GM18517 (cell line): ENCODE measurements at regions not wholly inside any gene's neighbourhood (a gene's known extent, or its start where the extent isn't known, plus 50 kb on each side); places are given as distances from the start of the nearest gene placed in this dataset.
"Not testable (repeated sequence)": the region's sequence is repeated elsewhere in the genome, so short reads cannot be mapped to it uniquely, and the experiment has no call there.

ENCODE experiments used
- ATAC-seq: cut with Tn5 transposase; IDR thresholded peaks from one replicate; pipeline ENCODE4 v1.9.1; 2021; ENCODE audit warnings: mild to moderate bottlenecking, moderate library complexity; ENCODE audit not compliant: unreplicated experiment

GRCh38 chr5:101091902-101092301 is 188.8 kb upstream of the ST8SIA4 start:
- no peak for ATAC-seq

DNA sequence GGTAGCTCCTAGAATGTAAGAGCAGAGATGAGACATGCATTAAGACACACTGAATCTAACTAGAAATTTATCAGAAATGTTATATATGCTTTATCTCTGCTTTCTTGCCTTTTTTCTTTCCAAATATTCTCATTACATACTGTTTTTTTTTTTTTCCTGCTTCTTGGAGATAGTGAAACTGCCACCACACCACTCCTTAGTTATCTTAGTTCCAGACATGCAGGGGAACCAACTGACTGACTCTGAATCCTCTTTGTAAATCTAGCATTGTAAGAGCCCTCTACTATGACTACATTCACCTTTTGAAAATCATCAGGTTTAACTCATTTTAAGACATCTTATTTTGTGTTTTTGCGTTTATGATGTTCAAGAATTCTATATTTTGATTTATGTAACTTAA is 181.3 kb upstream of the ST8SIA4 start:
- no peak for ATAC-seq

- no peak for ATAC-seq
Measured at GRCh38 chr5:101080462-101081240, 177.6 kb upstream of the ST8SIA4 start.

- ATAC-seq: no peak
Measured at GRCh38 chr5:101068298-101068697, 165.2 kb upstream of the ST8SIA4 start.

DNA sequence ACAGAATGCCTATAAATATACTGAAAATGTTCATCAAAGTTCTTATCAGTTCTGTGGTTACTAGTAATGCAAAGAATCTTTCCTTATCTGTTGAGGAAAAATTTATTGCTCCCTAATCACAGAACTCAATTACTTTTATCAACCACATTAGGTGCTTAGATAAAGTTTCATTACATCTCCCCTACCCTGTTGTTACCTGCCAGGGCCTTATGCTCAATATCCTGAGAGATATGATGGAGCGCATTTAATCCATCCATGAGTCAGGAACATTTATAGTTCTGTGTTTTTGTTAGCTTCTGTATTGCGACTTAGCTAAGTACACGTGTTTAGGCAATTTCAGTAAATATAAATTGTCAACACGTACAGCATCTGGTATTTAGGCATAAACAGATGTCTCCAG is 164.3 kb upstream of the ST8SIA4 start:
- no peak for ATAC-seq

GRCh38 chr5:101062902-101063301 is 159.8 kb upstream of the ST8SIA4 start:
- no peak for ATAC-seq

DNA sequence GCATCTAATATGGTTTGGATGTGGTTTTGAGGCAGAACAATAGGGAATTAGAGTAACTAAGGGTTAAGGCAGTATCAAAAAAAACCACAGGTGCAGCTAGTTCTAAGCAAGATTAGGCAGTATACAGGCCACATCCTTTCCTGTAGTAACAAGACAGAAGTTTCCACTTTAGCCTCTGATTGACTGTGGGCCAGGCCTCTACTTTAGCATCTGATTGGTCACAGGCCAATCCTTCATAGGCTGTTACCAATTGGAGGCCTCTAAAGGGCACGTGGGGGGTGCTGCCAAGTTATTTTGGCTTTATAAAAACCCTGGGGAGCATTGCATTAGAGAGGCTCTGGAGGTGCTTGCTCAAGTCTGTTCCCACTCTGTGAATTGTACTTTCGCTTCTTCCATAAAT is 144.1 kb upstream of the ST8SIA4 start:
- ATAC-seq: peak; percentile 66

GRCh38 chr5:101045689-101046088 is 142.6 kb upstream of the ST8SIA4 start:
- no peak for ATAC-seq

DNA sequence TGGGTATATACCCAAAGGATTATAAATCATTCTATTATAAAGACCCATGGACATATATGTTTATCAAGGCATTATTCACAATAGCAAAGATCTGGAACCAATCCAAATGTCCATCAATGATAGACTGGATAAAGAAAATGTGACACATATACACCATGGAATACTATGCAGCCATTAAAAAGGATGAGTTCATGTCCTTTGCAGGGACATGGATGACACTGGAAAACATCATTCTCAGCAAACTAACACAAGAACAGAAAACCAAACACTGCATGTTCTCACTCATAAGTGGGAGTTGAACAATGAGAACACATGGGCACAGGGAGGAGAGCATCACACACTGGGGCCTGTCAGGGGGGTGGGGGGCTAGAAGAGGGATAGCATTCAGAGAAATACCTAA is 136.9 kb upstream of the ST8SIA4 start:
- not testable (repeated sequence) for ATAC-seq

DNA sequence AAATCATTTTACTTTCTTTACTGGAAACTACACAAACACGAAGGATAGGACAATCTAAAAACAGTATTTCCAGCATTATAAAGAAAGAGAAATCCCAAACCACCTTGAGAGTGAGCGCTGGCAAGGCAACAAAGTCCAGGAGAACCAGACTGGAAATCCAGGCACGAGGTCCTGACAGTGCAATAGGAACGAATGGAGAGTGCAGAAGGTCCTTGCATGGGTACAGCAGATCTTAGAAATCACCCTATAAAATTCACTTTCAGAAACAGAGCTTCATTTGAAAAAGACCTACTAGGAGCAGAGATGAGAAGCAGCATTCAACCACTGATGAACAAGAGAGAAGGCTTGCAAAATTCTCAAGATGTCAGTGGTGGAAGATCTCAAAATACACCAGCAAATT is 133.7 kb upstream of the ST8SIA4 start:
- no peak for ATAC-seq

GRCh38 chr5:101035425-101035824 is 132.3 kb upstream of the ST8SIA4 start:
- ATAC-seq: no peak

DNA sequence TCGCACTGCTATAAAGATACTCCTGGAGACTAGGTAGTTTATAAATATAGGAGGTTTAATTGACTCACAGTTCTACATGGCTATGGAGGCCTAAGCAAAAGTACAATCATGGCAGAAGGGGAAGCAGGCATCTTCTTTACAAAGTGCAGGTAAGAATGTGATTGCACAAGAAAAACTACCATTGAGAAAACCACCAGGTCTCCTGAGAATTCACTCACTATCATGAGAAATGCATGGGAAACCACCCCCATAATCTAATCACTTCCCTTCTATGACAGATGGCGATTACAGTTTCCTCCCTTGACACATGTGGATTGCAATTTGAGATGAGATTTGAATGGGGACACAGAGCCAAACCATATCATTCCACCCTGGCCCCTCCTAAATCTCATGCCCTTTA is 121.2 kb upstream of the ST8SIA4 start:
- ATAC-seq: peak; percentile 52

DNA sequence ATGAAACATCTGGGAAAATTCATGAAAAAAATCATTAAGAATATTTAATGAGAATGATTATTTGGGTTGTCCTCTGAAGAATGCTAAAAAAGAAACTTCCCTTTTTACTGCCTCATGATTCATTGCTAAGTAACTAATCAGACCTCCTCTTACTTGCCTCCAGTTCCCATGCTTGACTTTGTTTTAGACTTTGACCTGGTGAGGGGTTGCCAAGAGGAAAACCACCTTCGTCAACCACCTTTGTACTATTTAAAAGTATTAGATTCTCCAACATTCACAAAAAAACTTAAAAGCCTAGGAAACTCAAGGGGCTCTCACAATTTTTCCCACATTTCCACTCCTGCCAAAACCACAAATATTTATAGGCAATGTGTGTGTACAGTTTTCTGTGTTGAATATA is 115.2 kb upstream of the ST8SIA4 start:
- ATAC-seq: no peak

- no peak for ATAC-seq
Measured at GRCh38 chr5:101012880-101013279, 109.8 kb upstream of the ST8SIA4 start.

DNA sequence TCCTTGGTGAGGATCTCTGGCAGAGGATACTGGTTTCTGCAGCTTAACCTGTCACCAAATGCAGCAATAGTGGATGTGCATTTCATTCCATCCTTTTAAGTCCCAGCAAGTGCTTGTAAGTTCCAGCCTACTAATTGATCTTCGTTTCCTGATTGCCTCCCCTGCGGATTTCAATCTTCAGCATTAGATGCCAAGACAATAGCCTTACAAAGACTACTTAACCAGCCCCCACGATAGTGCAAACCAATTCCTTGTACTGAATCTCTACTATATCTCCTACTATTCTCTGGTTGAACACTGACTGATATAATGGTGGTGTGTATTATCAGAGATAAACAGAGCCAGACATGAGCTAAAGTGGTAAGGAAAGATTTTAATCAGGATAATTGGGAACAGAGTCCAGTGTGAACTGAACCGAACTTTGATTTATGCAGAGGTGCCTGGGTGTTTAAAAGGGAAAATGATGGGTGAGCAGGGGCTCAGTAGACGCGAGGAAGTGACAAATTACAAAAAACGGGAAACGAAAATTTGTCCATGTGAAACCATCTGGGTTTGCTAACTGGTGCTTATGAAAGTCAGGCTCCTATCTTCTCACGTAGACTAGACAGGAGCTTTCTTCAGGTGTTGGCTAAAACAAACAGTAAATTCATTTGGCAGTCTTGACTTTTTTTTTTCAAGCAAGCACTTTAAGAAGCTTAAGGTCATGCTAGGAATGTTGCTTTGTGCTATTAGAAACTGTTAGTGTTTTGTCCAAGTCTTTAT is 106.9 kb upstream of the ST8SIA4 start:
- ATAC-seq: peak; percentile 63

DNA sequence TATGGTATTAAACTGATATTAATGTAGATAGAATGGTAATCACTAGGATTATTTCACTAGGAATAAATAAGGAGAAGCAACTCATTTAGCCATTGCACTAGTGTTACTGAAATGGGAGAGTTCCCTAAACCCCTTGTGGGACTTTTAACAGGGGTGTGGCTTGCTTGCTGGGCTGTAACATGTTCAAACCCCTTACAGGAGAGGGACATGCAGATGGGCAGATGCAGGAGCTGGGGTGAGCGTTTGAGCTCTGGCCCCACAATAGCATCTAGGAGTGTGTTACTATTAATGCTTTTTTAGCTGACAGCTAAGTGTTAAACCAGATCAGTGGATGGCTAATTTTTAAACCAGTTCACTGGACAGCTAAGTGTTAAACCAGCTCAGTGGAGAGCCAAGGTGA is 89.3 kb upstream of the ST8SIA4 start:
- no peak for ATAC-seq

- not testable (repeated sequence) for ATAC-seq
Measured at GRCh38 chr5:100983601-100984000, 80.5 kb upstream of the ST8SIA4 start.

DNA sequence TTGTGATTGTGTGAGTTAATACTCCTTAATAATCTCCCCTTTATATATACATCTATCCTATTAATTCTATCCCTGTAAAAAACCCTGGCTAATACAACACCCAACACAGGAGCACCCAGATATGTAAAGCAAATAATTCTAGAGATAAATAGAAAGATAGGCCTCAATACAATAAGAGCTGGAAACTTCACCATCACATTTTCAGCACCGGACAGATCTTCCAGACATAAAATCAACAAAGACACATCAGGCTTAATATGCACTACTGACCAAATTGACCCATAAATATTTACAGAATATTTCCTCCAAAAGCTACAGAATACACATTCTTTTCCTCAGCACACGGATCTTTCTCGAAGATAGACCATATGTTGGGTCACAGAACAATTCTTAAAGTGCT is 71.0 kb upstream of the ST8SIA4 start:
- no peak for ATAC-seq

- ATAC-seq: no peak
Measured at GRCh38 chr5:100970646-100971255, 67.7 kb upstream of the ST8SIA4 start.

- no peak for ATAC-seq
Measured at GRCh38 chr5:100965291-100965690, 62.2 kb upstream of the ST8SIA4 start.
